PC-3 (cell line): ENCODE measurements at regions not wholly inside any gene's neighbourhood (a gene's known extent, or its start where the extent isn't known, plus 50 kb on each side); places are given as distances from the start of the nearest gene placed in this dataset.

ENCODE experiments used
- ATAC-seq: fragments of 200-7000 bp; cut with Tn5 transposase; 2 replicates; pipeline ENCODE4 v1.9.1; 2020; ENCODE audit warnings: mild to moderate bottlenecking, moderate library complexity
- BruUV-seq: library from RNA; stranded (reverse); fragments of 400-500 nt; replicated peaks from 2 replicates; lab custom pipeline; 2021; lab: Mats Ljungman, UMichigan
- CTCF ChIA-PET: fragments of 300-600 bp; sonication (Branson Sonifier 250); formaldehyde crosslinking; loops from one replicate; lab custom pipeline; 2022; ENCODE audit warnings: antibody characterized with exemption; lab: Charles Lee
- POLR2A ChIA-PET: fragments of 300-600 bp; sonication (Branson Sonifier 250); formaldehyde crosslinking; loops from one replicate; lab custom pipeline; 2022; ENCODE audit warnings: antibody characterized with exemption; ENCODE audit not compliant: unreplicated experiment; lab: Charles Lee
- DNase-seq: peaks from one replicate; pipeline ENCODE4 v3.0.0-alpha.2; 2015
- H2AFZ ChIP-seq: fragments of 300-600 bp; sonication (generic); 2 replicates; pipeline ENCODE4 v1.6.0; 2016; ENCODE audit warnings: antibody characterized with exemption, low read length
- H3F3A ChIP-seq: fragments of 300-600 bp; sonication (generic); one replicate; pipeline ENCODE4 v1.6.0; 2017; ENCODE audit warnings: antibody characterized with exemption, low read length, control low read depth, mild to moderate bottlenecking; ENCODE audit not compliant: unreplicated experiment
- H3K27ac ChIP-seq: fragments of 300-600 bp; sonication (generic); 2 replicates; pipeline ENCODE4 v1.5.1; 2016; ENCODE audit warnings: mild to moderate bottlenecking, low read length
- H3K27me3 ChIP-seq: fragments of 300-600 bp; sonication (generic); 2 replicates; pipeline ENCODE4 v1.6.1; 2016; ENCODE audit warnings: low read length, mixed read lengths
- H3K36me3 ChIP-seq: fragments of 300-600 bp; sonication (generic); 2 replicates; pipeline ENCODE4 v1.6.1; 2016; ENCODE audit warnings: low read depth, mixed run types, low read length, mixed read lengths
- H3K4me1 ChIP-seq: fragments of 300-600 bp; sonication (generic); 2 replicates; pipeline ENCODE4 v1.5.1; 2016; ENCODE audit warnings: low read length; ENCODE audit not compliant: insufficient read depth
- H3K4me2 ChIP-seq: fragments of 300-600 bp; sonication (generic); 2 replicates; pipeline ENCODE4 v1.6.0; 2016; ENCODE audit warnings: low read length
- H3K4me3 ChIP-seq: fragments of 300-600 bp; sonication (generic); 2 replicates; pipeline ENCODE4 v1.5.1; 2016; ENCODE audit warnings: mild to moderate bottlenecking, low read length, mixed read lengths
- H3K79me2 ChIP-seq: fragments of 300-600 bp; sonication (generic); 2 replicates; pipeline ENCODE4 v1.6.1; 2017; ENCODE audit warnings: low read length, mixed read lengths
- H3K9ac ChIP-seq: fragments of 300-600 bp; sonication (generic); 2 replicates; pipeline ENCODE4 v1.6.0; 2016; ENCODE audit warnings: mild to moderate bottlenecking, low read length
- H3K9me2 ChIP-seq: fragments of 300-600 bp; sonication (generic); replicated peaks from 2 replicates; pipeline ENCODE4 v1.6.1; 2016; ENCODE audit warnings: mixed run types, low read length, mixed read lengths
- H3K9me3 ChIP-seq: fragments of 300-600 bp; sonication (generic); 2 replicates; pipeline ENCODE4 v1.6.1; 2016; ENCODE audit warnings: low read length, mixed read lengths
- H4K20me1 ChIP-seq: fragments of 300-600 bp; sonication (generic); 2 replicates; pipeline ENCODE4 v1.6.1; 2016; ENCODE audit warnings: low read length, mixed read lengths
- EZH2 ChIP-seq: fragments of 300-600 bp; sonication (generic); IDR thresholded peaks from one replicate; pipeline ENCODE4 v1.6.1; 2017; ENCODE audit warnings: antibody characterized with exemption, mild to moderate bottlenecking, low read length; ENCODE audit not compliant: unreplicated experiment
- EZH2phosphoT487 ChIP-seq: fragments of 300-600 bp; sonication (generic); IDR thresholded peaks from 2 replicates; pipeline ENCODE4 v1.6.1; 2018; ENCODE audit warnings: mild to moderate bottlenecking, antibody characterized with exemption, low read length, borderline replicate concordance
- intact Hi-C: fragments of 100-400 bp; cut with micrococcal nuclease; formaldehyde crosslinking; loops from 2 replicates; pipeline ENCODE4 v1.9.0; 2023
- TF ChIP-seq, protein P1 (sequence below): fragments of 300-600 bp; sonication (generic); conservative IDR thresholded peaks from 2 replicates; pipeline ENCODE4 v1.5.1; 2017; ENCODE audit warnings: antibody characterized with exemption, low read depth, mild to moderate bottlenecking, low read length

DNA sequence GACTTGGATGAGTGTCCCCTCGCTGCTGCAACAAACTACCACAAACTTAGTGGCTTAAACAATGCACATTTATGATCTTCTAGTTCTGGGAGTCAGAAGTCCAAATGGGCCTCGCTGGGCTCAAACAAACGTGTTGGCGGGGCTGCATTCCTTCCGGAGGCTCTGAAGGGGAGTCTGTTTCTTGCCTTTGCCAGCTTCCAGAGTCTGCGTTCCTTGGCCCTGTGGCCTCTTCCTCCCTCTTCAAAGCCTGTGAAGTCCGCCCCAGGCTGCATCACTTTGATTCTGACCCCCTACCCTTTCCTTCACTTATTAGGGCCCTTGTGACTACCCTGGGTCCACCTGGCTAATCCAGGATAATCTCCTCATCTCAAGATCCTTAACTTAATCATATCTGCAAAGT, 80.3 kb upstream of the NECTIN1 start:
- Histone ChIP-seq H3K36me3 (no peaks in the 10 kb centered on the region), H2AFZ (no peak overlapping the region), H3K27me3 (peaks cover 87% of the 10 kb centered on the region), H3K4me1 (no peaks in the 10 kb centered on the region), H4K20me1 (no peaks in the 10 kb centered on the region), H3K9me2 (no peaks in the 10 kb centered on the region), H3K4me2 (no peak overlapping the region), H3K4me3 (no peak overlapping the region), H3K9me3 (no peaks in the 10 kb centered on the region), H3K27ac (no peak overlapping the region), H3F3A (no peaks in the 10 kb centered on the region), H3K79me2 (no peaks in the 10 kb centered on the region), H3K9ac (no peak overlapping the region)
- intact Hi-C loops: no loop called here
- no TSS peak for BruUV-seq
- no peak for DNase-seq
- ChIA-PET CTCF (no interaction called here), POLR2A (no interaction called here)
- TF ChIP-seq EZH2phosphoT487 (no peak), EZH2 (no peak)
- TF ChIP-seq, protein P1, sequence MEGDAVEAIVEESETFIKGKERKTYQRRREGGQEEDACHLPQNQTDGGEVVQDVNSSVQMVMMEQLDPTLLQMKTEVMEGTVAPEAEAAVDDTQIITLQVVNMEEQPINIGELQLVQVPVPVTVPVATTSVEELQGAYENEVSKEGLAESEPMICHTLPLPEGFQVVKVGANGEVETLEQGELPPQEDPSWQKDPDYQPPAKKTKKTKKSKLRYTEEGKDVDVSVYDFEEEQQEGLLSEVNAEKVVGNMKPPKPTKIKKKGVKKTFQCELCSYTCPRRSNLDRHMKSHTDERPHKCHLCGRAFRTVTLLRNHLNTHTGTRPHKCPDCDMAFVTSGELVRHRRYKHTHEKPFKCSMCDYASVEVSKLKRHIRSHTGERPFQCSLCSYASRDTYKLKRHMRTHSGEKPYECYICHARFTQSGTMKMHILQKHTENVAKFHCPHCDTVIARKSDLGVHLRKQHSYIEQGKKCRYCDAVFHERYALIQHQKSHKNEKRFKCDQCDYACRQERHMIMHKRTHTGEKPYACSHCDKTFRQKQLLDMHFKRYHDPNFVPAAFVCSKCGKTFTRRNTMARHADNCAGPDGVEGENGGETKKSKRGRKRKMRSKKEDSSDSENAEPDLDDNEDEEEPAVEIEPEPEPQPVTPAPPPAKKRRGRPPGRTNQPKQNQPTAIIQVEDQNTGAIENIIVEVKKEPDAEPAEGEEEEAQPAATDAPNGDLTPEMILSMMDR: no peak
- no peak for ATAC-seq

DNA sequence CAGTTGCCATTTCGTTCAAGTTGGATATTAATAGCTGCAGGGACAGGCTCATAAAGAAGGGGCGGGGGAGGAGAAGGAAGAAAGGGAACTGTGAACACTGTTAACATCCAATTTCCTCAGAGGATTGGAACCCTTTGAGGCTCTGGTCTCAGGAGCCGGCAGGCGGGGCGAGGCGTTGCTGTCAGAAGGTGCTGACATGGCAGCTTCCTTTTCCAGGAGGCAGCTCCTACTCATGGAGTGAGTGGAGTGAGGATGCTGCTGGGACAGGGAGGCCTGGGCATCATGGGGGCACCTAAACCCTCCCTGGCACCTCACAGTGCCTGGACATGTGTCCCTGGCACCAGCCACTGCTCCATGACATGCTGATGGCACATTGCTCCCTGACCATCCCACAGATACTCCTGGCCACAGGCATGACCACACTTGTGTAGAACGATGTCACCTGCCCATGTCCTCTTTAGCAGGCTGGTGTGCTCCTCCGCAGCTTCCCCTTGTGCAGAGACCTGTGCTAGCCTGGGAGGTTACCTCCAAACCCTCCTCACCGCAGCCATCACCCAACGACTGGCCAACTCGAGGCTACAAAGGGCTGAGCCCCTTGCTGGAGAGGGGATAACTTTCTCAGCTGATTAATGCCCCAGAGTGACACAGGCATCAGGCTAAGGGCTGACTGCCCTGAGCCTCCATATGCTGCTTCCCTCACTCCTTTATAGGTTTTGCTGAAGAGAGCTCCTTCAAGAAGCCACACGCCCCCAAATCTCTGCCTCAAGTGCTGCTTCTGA, 79.6 kb upstream of the NECTIN1 start:
- DNase-seq (no peak), ATAC-seq (no peak)
- intact Hi-C loops: no loop called here
- CTCF ChIA-PET: no interaction called here
- TF ChIP-seq EZH2phosphoT487: no peak
- no TSS peak for BruUV-seq
- H3K27ac ChIP-seq: no peak overlapping the region
- POLR2A ChIA-PET: no interaction called here
- H3K4me2 ChIP-seq: no peak overlapping the region
- H3K9me3 ChIP-seq: no peaks in the 10 kb centered on the region
- peaks cover 89% of the 10 kb centered on the region for H3K27me3 ChIP-seq
- no peaks in the 10 kb centered on the region for H3K4me1 ChIP-seq
- no peaks in the 10 kb centered on the region for H3K79me2 ChIP-seq
- no peaks in the 10 kb centered on the region for H3F3A ChIP-seq
- no peak overlapping the region for H3K9ac ChIP-seq
- no peak overlapping the region for H3K4me3 ChIP-seq
- no peak overlapping the region for H2AFZ ChIP-seq
- no peaks in the 10 kb centered on the region for H3K9me2 ChIP-seq
- no peaks in the 10 kb centered on the region for H4K20me1 ChIP-seq
- H3K36me3 ChIP-seq: no peaks in the 10 kb centered on the region

DNA sequence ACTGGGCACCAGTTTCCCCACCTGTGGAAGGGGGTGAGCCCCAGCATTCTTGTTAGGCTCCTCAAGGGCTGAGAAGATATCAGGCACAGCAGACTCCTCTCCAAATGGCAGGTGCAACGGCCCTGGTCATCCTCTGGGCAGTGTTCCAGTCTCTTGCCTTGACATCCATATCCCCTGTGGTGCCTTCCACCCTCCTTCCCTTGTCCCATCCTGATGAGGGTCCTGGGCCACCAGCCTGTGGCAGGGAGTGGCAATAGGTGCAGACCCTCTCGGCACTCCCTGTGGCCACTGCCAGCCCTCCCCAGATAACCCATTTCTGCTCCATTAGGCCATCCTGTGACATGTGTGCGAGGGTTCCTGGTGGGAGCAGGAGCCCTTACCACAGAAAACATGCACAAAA, 78.8 kb upstream of the NECTIN1 start:
- Histone ChIP-seq H3K79me2 (no peaks in the 10 kb centered on the region), H3K9me2 (no peaks in the 10 kb centered on the region), H3K27me3 (peaks cover 89% of the 10 kb centered on the region), H3K27ac (no peak overlapping the region), H4K20me1 (no peaks in the 10 kb centered on the region), H2AFZ (no peak overlapping the region), H3K9me3 (no peaks in the 10 kb centered on the region), H3F3A (no peaks in the 10 kb centered on the region), H3K4me3 (no peak overlapping the region), H3K4me1 (no peaks in the 10 kb centered on the region), H3K9ac (no peak overlapping the region), H3K4me2 (no peak overlapping the region), H3K36me3 (no peaks in the 10 kb centered on the region)
- CTCF ChIA-PET: no interaction called here
- intact Hi-C loops: no loop called here
- ATAC-seq (no peak), DNase-seq (no peak)
- POLR2A ChIA-PET: no interaction called here
- no TSS peak for BruUV-seq
- TF ChIP-seq, protein P1: no peak
- TF ChIP-seq EZH2phosphoT487 (no peak), EZH2 (no peak)
